B cell (primary cell): ENCODE measurements at regions not wholly inside any gene's neighbourhood (a gene's known extent, or its start where the extent isn't known, plus 50 kb on each side); places are given as distances from the start of the nearest gene placed in this dataset.
"Not testable (repeated sequence)": the region's sequence is repeated elsewhere in the genome, so short reads cannot be mapped to it uniquely, and the experiment has no call there.

Experiments used
- EZH2 ChIP-seq: IDR thresholded peaks from 2 replicates; pipeline ENCODE4 v1.6.1; 2012; ENCODE audit warnings: borderline replicate concordance, low read depth, mild to moderate bottlenecking, moderate library complexity, low read length; ENCODE audit not compliant: insufficient read depth, poor library complexity, severe bottlenecking
- TF ChIP-seq, protein P1 (sequence below): fragments of 200-600 bp; IDR thresholded peaks from one replicate; pipeline ENCODE4 v1.8.0; 2022; ENCODE audit warnings: antibody characterized with exemption, mild to moderate bottlenecking

DNA sequence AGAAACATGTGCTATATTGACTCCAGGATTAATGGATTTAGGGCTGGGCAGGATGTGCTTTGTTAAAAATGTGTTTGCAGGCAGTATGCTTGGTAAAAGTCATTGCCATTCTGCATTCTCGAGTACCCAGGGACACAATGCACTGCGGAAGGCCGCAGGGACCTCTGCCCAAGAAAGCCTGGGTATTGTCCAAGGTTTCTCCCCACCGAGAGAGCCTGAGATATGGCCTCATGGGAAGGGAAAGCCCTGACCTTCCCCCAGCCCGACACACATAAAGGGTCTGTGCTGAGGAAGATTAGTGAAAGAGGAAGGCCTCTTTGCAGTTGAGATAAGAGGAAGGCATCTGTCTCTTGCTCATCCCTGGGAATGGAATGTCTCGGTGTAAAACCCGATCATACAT, 186.7 kb upstream of the PTER start:
- TF ChIP-seq, protein P1, sequence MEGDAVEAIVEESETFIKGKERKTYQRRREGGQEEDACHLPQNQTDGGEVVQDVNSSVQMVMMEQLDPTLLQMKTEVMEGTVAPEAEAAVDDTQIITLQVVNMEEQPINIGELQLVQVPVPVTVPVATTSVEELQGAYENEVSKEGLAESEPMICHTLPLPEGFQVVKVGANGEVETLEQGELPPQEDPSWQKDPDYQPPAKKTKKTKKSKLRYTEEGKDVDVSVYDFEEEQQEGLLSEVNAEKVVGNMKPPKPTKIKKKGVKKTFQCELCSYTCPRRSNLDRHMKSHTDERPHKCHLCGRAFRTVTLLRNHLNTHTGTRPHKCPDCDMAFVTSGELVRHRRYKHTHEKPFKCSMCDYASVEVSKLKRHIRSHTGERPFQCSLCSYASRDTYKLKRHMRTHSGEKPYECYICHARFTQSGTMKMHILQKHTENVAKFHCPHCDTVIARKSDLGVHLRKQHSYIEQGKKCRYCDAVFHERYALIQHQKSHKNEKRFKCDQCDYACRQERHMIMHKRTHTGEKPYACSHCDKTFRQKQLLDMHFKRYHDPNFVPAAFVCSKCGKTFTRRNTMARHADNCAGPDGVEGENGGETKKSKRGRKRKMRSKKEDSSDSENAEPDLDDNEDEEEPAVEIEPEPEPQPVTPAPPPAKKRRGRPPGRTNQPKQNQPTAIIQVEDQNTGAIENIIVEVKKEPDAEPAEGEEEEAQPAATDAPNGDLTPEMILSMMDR, result not testable (repeated sequence)
- not testable (repeated sequence) for TF ChIP-seq EZH2
